ENCODE measurements at regions not wholly inside any gene's neighbourhood (a gene's known extent, or its start where the extent isn't known, plus 50 kb on each side); places are given as distances from the start of the nearest gene placed in this dataset.

DNA sequence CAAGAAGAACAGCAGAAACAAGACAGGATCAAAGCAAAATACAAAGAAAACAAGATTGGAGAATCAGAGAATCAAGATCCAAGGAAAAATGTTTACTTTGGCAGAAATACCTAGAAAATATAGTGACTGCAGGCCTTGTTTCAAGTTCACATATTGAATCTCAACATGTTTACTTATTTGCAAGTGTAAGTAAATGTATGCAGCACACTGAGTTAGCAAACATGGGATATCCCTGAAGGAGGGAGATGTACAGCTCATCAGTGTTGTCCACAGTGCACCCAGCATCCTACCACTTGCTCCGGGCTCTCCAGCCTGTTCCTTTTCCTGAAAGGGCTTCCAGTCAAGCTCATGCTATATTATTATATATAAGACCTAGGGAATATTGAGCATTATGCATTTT, 319.5 kb downstream of the PRL start:
- Histone ChIP-seq H3K27ac (ENCODE audit: insufficient read depth in 1 of 2, low read depth in 1 of 2, low read length in 2 of 2, poor library complexity in 1 of 2, severe bottlenecking in 2 of 2) (no peak overlapping the region), H3K9me3 (ENCODE audit: control extremely low read depth in 1 of 5, control insufficient read depth in 4 of 5, insufficient read depth in 2 of 5, low read depth in 1 of 5, low read length in 4 of 5) (no peaks in the 10 kb centered on the region), H3K36me3 (ENCODE audit: control insufficient read depth in 4 of 4, insufficient read depth in 4 of 4, low read length in 3 of 4) (peaks cover 0 to 34% (median 12%) of the 10 kb centered on the region in 4 experiments), H3K4me3 (ENCODE audit: control insufficient read depth in 1 of 7, extremely low read depth in 1 of 7, insufficient read depth in 4 of 7, low read depth in 2 of 7, low read length in 6 of 7) (no peak overlapping the region), H3K4me1 (ENCODE audit: control extremely low read depth in 1 of 4, control insufficient read depth in 4 of 4, insufficient read depth in 4 of 4, low read length in 3 of 4) (no peaks in the 10 kb centered on the region), H3K27me3 (replicated peaks in 2 of 5; ENCODE audit: control insufficient read depth in 4 of 5, insufficient read depth in 5 of 5, low read length in 4 of 5) (no peaks in the 10 kb centered on the region)
- ChIA-PET POLR2A (no interaction called here), CTCF (no interaction called here)
- WGBS (ENCODE audit: insufficient coverage) = no CpG with 5 or more reads among the region's 1 CpG
- DNase-seq = no peak

DNA sequence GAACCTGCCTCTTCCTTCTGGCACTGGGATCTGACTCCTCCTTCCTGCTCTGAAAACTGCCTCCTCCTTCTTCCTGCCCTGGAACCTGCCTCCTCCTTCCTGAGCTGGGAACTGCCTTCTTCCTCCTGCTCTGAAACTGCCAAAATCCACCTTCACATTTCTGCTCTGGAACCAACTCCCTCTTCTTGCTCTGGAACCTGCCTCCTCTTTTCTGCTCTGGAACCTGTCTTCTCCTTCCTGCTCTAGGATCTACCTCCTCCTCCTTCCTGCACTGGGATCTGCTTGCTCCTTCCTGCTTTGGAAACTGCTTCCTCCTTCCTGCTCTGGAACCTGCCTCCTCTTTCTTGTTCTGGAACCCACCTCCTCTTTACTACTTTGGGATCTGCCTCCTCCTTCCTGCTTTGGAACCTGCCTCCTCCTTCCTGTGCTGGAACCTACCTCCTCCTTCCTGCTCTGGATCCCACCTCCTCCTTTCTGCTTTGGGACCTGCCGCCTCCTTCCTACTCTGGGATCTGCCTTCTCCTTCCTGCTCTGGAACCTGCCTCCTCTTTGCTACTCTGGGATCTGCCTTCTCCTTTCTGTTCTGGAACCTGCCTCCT, 315.5 kb downstream of the PRL start:
- Histone ChIP-seq H3K27me3 (replicated peaks in 2 of 5; ENCODE audit: control insufficient read depth in 4 of 5, insufficient read depth in 5 of 5, low read length in 4 of 5) (no peaks in the 10 kb centered on the region), H3K4me1 (ENCODE audit: control extremely low read depth in 1 of 4, control insufficient read depth in 4 of 4, insufficient read depth in 4 of 4, low read length in 3 of 4) (peaks cover 0 to 2% (median under 1%) of the 10 kb centered on the region in 4 experiments), H3K27ac (ENCODE audit: insufficient read depth in 1 of 2, low read depth in 1 of 2, low read length in 2 of 2, poor library complexity in 1 of 2, severe bottlenecking in 2 of 2) (no peak overlapping the region), H3K36me3 (ENCODE audit: control insufficient read depth in 4 of 4, insufficient read depth in 4 of 4, low read length in 3 of 4) (peaks cover 0 to 31% (median 12%) of the 10 kb centered on the region in 4 experiments), H3K9me3 (ENCODE audit: control extremely low read depth in 1 of 5, control insufficient read depth in 4 of 5, insufficient read depth in 2 of 5, low read depth in 1 of 5, low read length in 4 of 5) (no peaks in the 10 kb centered on the region), H3K4me3 (ENCODE audit: control insufficient read depth in 1 of 7, extremely low read depth in 1 of 7, insufficient read depth in 4 of 7, low read depth in 2 of 7, low read length in 6 of 7) (no peak overlapping the region)
- DNase-seq = no peak
- POLR2A ChIA-PET = no interaction called here
- WGBS (ENCODE audit: insufficient coverage) = 0% methylated on average over 1 of the region's 1 CpG
- CTCF ChIA-PET = no interaction called here

DNA sequence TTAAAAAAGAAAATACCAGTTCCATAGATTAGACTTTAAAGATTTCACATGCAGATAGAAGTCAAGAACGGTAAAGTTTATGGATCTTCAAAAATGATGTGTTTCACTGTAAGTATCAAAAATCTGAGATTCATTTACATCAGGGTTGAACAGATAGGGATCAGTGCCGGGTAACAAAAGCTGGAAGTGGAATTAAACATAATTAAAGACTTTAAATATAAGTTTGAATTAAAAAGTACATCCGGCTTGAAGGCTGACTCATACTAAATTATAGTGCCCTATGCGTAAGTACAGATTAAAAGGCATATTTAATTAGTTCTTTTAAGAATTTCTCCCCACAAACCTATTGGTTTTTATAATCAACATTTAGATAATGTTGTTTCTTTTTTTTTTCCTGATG, 312.7 kb downstream of the PRL start:
- ChIA-PET CTCF (interaction anchor here (0.9 to 1.4 kb wide), 3 partner anchors 8 to 16 kb away, joined by 3 to 4 read pairs (median 3); no protein-coding TSS in a partner anchor), POLR2A (no interaction called here)
- Histone ChIP-seq H3K27me3 (replicated peaks in 2 of 5; ENCODE audit: control insufficient read depth in 4 of 5, insufficient read depth in 5 of 5, low read length in 4 of 5) (no peaks in the 10 kb centered on the region), H3K4me3 (ENCODE audit: control insufficient read depth in 1 of 7, extremely low read depth in 1 of 7, insufficient read depth in 4 of 7, low read depth in 2 of 7, low read length in 6 of 7) (no peak overlapping the region), H3K36me3 (ENCODE audit: control insufficient read depth in 4 of 4, insufficient read depth in 4 of 4, low read length in 3 of 4) (peaks cover 0 to 27% (median 12%) of the 10 kb centered on the region in 4 experiments), H3K27ac (ENCODE audit: insufficient read depth in 1 of 2, low read depth in 1 of 2, low read length in 2 of 2, poor library complexity in 1 of 2, severe bottlenecking in 2 of 2) (no peak overlapping the region), H3K9me3 (ENCODE audit: control extremely low read depth in 1 of 5, control insufficient read depth in 4 of 5, insufficient read depth in 2 of 5, low read depth in 1 of 5, low read length in 4 of 5) (no peaks in the 10 kb centered on the region), H3K4me1 (ENCODE audit: control extremely low read depth in 1 of 4, control insufficient read depth in 4 of 4, insufficient read depth in 4 of 4, low read length in 3 of 4) (peaks cover 14 to 20% (median 15%) of the 10 kb centered on the region in 4 experiments)
- WGBS (ENCODE audit: insufficient coverage) = no CpG with 5 or more reads among the region's 4 CpGs
- no peak for DNase-seq

DNA sequence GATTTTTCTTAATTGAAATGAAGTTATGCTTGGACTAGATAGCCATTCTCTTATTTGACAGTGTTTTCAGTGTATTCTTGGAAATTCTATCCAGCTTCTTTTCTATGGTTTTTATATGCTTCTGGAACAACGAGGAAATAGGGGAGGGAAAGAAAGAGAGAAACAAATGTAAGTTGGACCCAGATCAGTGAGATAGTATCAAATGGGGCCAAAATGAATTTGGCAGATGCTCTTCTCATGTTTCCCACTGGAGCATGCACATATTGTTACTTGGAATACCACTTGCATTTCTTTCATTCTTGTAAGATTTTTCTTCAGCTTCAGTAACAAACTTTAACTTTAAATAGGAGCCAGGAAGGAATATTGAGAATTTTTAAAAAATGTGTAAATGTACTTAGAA, 312.3 kb downstream of the PRL start:
- WGBS (ENCODE audit: insufficient coverage) = 100% methylated on average over 1 of the region's 1 CpG
- POLR2A ChIA-PET = no interaction called here
- CTCF ChIA-PET = interaction anchor here (0.9 to 1.4 kb wide), 3 partner anchors 8 to 17 kb away, joined by 3 to 4 read pairs (median 3); no protein-coding TSS in a partner anchor

DNA sequence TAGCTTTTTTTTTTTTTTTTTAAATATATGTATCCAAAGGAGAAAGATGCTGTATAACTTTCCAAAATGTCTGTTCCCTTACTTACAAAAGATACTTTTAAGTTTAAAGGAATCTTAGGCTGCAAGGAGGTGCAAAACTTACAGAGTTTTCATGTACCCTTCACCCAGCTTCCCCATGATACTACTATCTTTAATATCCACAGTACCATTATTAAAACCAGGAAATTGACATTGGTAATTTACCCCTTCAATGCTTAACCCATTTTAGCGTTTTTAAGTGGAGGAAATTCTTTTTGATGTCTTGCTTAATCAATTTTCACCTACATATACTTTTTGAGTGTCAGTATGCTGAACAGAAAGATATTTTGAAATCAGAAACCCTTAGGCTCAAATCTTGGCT, 310.9 kb downstream of the PRL start:
- no peak for DNase-seq
- no peak overlapping the region for H3K4me3 ChIP-seq (ENCODE audit: control insufficient read depth in 1 of 7, extremely low read depth in 1 of 7, insufficient read depth in 4 of 7, low read depth in 2 of 7, low read length in 6 of 7)
- H3K27ac ChIP-seq (ENCODE audit: insufficient read depth in 1 of 2, low read depth in 1 of 2, low read length in 2 of 2, poor library complexity in 1 of 2, severe bottlenecking in 2 of 2) = no peak overlapping the region
- CTCF ChIA-PET = no interaction called here
- H3K36me3 ChIP-seq (ENCODE audit: control insufficient read depth in 4 of 4, insufficient read depth in 4 of 4, low read length in 3 of 4) = peaks cover 0 to 13% (median 5%) of the 10 kb centered on the region in 4 experiments
- POLR2A ChIA-PET = no interaction called here
- H3K9me3 ChIP-seq (ENCODE audit: control extremely low read depth in 1 of 5, control insufficient read depth in 4 of 5, insufficient read depth in 2 of 5, low read depth in 1 of 5, low read length in 4 of 5) = no peaks in the 10 kb centered on the region
- H3K4me1 ChIP-seq (ENCODE audit: control extremely low read depth in 1 of 4, control insufficient read depth in 4 of 4, insufficient read depth in 4 of 4, low read length in 3 of 4) = peaks cover 14 to 20% (median 15%) of the 10 kb centered on the region in 4 experiments
- H3K27me3 ChIP-seq (replicated peaks in 2 of 5; ENCODE audit: control insufficient read depth in 4 of 5, insufficient read depth in 5 of 5, low read length in 4 of 5) = no peaks in the 10 kb centered on the region
- WGBS (ENCODE audit: insufficient coverage) = no CpG with 5 or more reads among the region's 1 CpG

More for the DNA sequence above, 312.3 kb downstream of the PRL start:
- H3K27ac ChIP-seq (ENCODE audit: insufficient read depth in 1 of 2, low read depth in 1 of 2, low read length in 2 of 2, poor library complexity in 1 of 2, severe bottlenecking in 2 of 2) = no peak overlapping the region
- peaks cover 14 to 20% (median 15%) of the 10 kb centered on the region in 4 experiments for H3K4me1 ChIP-seq (ENCODE audit: control extremely low read depth in 1 of 4, control insufficient read depth in 4 of 4, insufficient read depth in 4 of 4, low read length in 3 of 4)
- DNase-seq = no peak
- H3K36me3 ChIP-seq (ENCODE audit: control insufficient read depth in 4 of 4, insufficient read depth in 4 of 4, low read length in 3 of 4) = peaks cover 0 to 26% (median 11%) of the 10 kb centered on the region in 4 experiments
- no peaks in the 10 kb centered on the region for H3K27me3 ChIP-seq (replicated peaks in 2 of 5; ENCODE audit: control insufficient read depth in 4 of 5, insufficient read depth in 5 of 5, low read length in 4 of 5)
- no peak overlapping the region for H3K4me3 ChIP-seq (ENCODE audit: control insufficient read depth in 1 of 7, extremely low read depth in 1 of 7, insufficient read depth in 4 of 7, low read depth in 2 of 7, low read length in 6 of 7)
- H3K9me3 ChIP-seq (ENCODE audit: control extremely low read depth in 1 of 5, control insufficient read depth in 4 of 5, insufficient read depth in 2 of 5, low read depth in 1 of 5, low read length in 4 of 5) = no peaks in the 10 kb centered on the region

DNA sequence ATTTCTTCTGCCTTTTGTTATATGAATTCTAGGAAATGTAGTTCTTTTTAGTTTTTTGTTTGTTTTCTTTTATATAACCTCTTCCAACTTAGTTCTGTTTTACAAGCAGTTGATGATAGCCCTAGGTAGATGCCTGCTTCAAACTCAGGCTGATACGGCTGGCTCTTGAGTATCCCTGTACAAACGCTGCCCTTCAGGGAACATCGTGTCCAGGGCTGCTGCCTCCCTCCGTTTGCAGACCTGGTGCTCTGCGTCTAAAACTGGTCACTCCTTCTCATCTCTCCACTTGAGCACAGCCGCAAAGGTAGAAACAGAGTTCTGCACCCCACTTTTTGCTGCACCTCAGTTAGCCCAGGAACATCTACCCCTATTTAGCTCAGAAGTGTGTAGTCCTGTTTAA, 310.1 kb downstream of the PRL start:
- Histone ChIP-seq H3K9me3 (ENCODE audit: control extremely low read depth in 1 of 5, control insufficient read depth in 4 of 5, insufficient read depth in 2 of 5, low read depth in 1 of 5, low read length in 4 of 5) (no peaks in the 10 kb centered on the region), H3K27me3 (replicated peaks in 2 of 5; ENCODE audit: control insufficient read depth in 4 of 5, insufficient read depth in 5 of 5, low read length in 4 of 5) (no peaks in the 10 kb centered on the region), H3K4me1 (ENCODE audit: control extremely low read depth in 1 of 4, control insufficient read depth in 4 of 4, insufficient read depth in 4 of 4, low read length in 3 of 4) (peaks cover 14 to 20% (median 15%) of the 10 kb centered on the region in 4 experiments), H3K4me3 (ENCODE audit: control insufficient read depth in 1 of 7, extremely low read depth in 1 of 7, insufficient read depth in 4 of 7, low read depth in 2 of 7, low read length in 6 of 7) (peak overlapping the region in 3 of 7 experiments; percentile 52 to 71 (median 71)), H3K27ac (ENCODE audit: insufficient read depth in 1 of 2, low read depth in 1 of 2, low read length in 2 of 2, poor library complexity in 1 of 2, severe bottlenecking in 2 of 2) (peak overlapping the region; percentile 17 to 72), H3K36me3 (ENCODE audit: control insufficient read depth in 4 of 4, insufficient read depth in 4 of 4, low read length in 3 of 4) (peaks cover 0 to 5% (median 2%) of the 10 kb centered on the region in 4 experiments)
- POLR2A ChIA-PET = interaction anchor here (0.6 kb wide), 1 partner anchor 444 kb away, joined by 3 read pairs; no protein-coding TSS in a partner anchor
- CTCF ChIA-PET = no interaction called here
- no peak for DNase-seq
- WGBS (ENCODE audit: insufficient coverage) = 49% methylated on average over 4 of the region's 6 CpGs

DNA sequence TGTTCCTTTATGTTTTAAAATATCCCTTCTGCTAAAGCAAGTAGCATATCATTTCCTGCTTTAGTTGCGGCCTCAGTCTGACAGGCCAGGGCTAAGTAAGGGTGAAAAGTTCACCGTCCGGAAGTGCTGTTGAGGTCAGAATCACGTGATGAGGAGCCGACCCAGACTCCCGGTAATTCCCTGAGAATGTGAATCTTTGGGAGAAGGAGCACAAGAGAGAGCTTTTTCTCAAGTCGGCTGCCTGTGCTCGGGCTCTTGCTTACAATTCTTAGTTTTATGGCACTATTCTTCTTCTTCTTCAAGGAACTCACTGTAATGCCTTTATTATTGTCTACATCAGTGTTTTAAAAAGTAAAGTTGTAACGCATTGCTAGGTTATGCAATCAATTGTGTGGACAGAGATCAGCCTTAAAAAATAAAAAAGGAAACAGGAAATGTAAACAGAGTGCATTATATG, 309.3 kb downstream of the PRL start:
- Histone ChIP-seq H3K36me3 (ENCODE audit: control insufficient read depth in 4 of 4, insufficient read depth in 4 of 4, low read length in 3 of 4) (peaks cover 0 to 4% (median 0%) of the 10 kb centered on the region in 4 experiments), H3K27ac (ENCODE audit: insufficient read depth in 1 of 2, low read depth in 1 of 2, low read length in 2 of 2, poor library complexity in 1 of 2, severe bottlenecking in 2 of 2) (peak overlapping the region; percentile 17 to 72), H3K4me1 (ENCODE audit: control extremely low read depth in 1 of 4, control insufficient read depth in 4 of 4, insufficient read depth in 4 of 4, low read length in 3 of 4) (peaks cover 14 to 20% (median 16%) of the 10 kb centered on the region in 4 experiments), H3K27me3 (replicated peaks in 2 of 5; ENCODE audit: control insufficient read depth in 4 of 5, insufficient read depth in 5 of 5, low read length in 4 of 5) (no peaks in the 10 kb centered on the region), H3K9me3 (ENCODE audit: control extremely low read depth in 1 of 5, control insufficient read depth in 4 of 5, insufficient read depth in 2 of 5, low read depth in 1 of 5, low read length in 4 of 5) (no peaks in the 10 kb centered on the region), H3K4me3 (ENCODE audit: control insufficient read depth in 1 of 7, extremely low read depth in 1 of 7, insufficient read depth in 4 of 7, low read depth in 2 of 7, low read length in 6 of 7) (peak overlapping the region in 6 of 7 experiments; percentile 16 to 71 (median 44))
- CTCF ChIA-PET = no interaction called here
- POLR2A ChIA-PET = interaction anchor here (0.6 kb wide), 1 partner anchor 443 kb away, joined by 3 read pairs; no protein-coding TSS in a partner anchor
- 0% methylated on average over 6 of the region's 9 CpGs for WGBS (ENCODE audit: insufficient coverage)
- DNase-seq = peak; percentile 45 to 83 (median 75)
